Osteocyte (in vitro differentiated cells): ENCODE measurements at regions not wholly inside any gene's neighbourhood (a gene's known extent, or its start where the extent isn't known, plus 50 kb on each side); places are given as distances from the start of the nearest gene placed in this dataset.
"Not testable (repeated sequence)": the region's sequence is repeated elsewhere in the genome, so short reads cannot be mapped to it uniquely, and the experiment has no call there.

Source experiments
- DNase-seq: peaks from one replicate; pipeline ENCODE4 v3.0.0; 2021; ENCODE audit warnings: mixed read lengths; ENCODE audit not compliant: unreplicated experiment; ENCODE audit errors: extremely low spot score
- H3K27ac Mint-ChIP-seq: one replicate; pipeline ENCODE4 v1.8.0; 2021; ENCODE audit warnings: mild to moderate bottlenecking, mixed read lengths; ENCODE audit not compliant: unreplicated experiment
- H3K27me3 Mint-ChIP-seq: one replicate; pipeline ENCODE4 v1.8.0; 2021; ENCODE audit warnings: mixed read lengths; ENCODE audit not compliant: unreplicated experiment
- H3K36me3 Mint-ChIP-seq: one replicate; pipeline ENCODE4 v1.8.0; 2021; ENCODE audit warnings: mixed read lengths; ENCODE audit not compliant: unreplicated experiment
- H3K4me1 Mint-ChIP-seq: one replicate; pipeline ENCODE4 v1.8.0; 2021; ENCODE audit warnings: mixed read lengths; ENCODE audit not compliant: unreplicated experiment
- H3K4me3 Mint-ChIP-seq: one replicate; pipeline ENCODE4 v1.8.0; 2021; ENCODE audit warnings: mild to moderate bottlenecking, moderate library complexity, mixed read lengths; ENCODE audit not compliant: unreplicated experiment
- H3K9me3 Mint-ChIP-seq: one replicate; pipeline ENCODE4 v1.8.0; 2021; ENCODE audit warnings: mixed read lengths; ENCODE audit not compliant: unreplicated experiment
- CTCF ChIP-seq: fragments of 200-600 bp; sonication (generic); IDR thresholded peaks from 2 replicates; pipeline ENCODE4 v1.5.0; 2021; ENCODE audit warnings: antibody characterized with exemption, mild to moderate bottlenecking, moderate library complexity

DNA sequence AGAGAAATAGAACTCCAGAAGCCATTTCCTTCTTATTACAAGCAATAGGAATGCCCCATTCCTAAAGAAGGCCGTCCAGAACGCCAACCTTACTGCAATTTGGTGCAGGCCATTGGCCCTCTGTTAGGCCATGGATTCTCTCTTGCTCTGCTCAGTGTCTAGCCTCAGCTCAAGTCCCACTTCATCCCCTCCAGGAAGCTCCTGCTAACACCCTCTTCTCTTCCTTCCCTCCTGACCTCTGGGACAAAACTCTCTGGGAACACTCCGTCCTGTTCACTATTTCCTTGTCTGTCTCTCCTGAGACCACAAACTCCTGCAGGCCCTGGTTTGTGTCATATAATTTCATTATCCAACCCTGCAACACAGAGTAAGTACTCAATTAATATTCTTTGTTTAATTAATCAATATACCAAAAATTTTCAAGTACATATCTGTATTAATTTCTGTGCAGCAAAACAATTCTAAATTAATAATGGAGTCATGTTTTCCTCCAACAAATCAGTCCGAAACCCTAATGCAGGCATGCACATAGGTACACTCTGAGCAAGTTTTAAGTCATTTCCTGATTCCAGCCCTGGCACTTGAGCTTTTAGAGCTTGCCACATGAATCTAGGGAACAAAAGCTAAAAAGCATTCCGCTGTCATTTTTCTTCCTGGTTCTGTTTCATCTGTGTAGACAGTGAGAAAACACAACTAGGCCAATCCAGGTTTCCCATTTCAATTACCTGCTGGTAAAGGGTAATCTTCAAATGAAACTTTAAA, 245.3 kb downstream of the SETD4 start:
- H3K36me3 Mint-ChIP-seq = no peaks in the 10 kb centered on the region
- peaks cover 2% of the 10 kb centered on the region for H3K27me3 Mint-ChIP-seq
- no peak for TF ChIP-seq CTCF
- no peaks in the 10 kb centered on the region for H3K4me1 Mint-ChIP-seq
- no peak overlapping the region for H3K27ac Mint-ChIP-seq
- DNase-seq = no peak
- no peaks in the 10 kb centered on the region for H3K9me3 Mint-ChIP-seq
- H3K4me3 Mint-ChIP-seq = no peak overlapping the region

GRCh38 chr21:35812679-35813078, 247.6 kb downstream of the SETD4 start:
- Mint-ChIP-seq H3K9me3 (no peaks in the 10 kb centered on the region), H3K4me1 (no peaks in the 10 kb centered on the region), H3K27ac (no peak overlapping the region), H3K4me3 (no peak overlapping the region), H3K27me3 (peaks cover 2% of the 10 kb centered on the region), H3K36me3 (no peaks in the 10 kb centered on the region)
- no peak for TF ChIP-seq CTCF
- no peak for DNase-seq

- DNase-seq = no peak
- peaks cover 2% of the 10 kb centered on the region for H3K27me3 Mint-ChIP-seq
- H3K27ac Mint-ChIP-seq = no peak overlapping the region
- H3K4me3 Mint-ChIP-seq = no peak overlapping the region
- H3K4me1 Mint-ChIP-seq = no peaks in the 10 kb centered on the region
- H3K9me3 Mint-ChIP-seq = no peaks in the 10 kb centered on the region
- no peaks in the 10 kb centered on the region for H3K36me3 Mint-ChIP-seq
- TF ChIP-seq CTCF = no peak
These were observed 249.0 kb downstream of the SETD4 start for GRCh38 chr21:35811191-35811806.

DNA sequence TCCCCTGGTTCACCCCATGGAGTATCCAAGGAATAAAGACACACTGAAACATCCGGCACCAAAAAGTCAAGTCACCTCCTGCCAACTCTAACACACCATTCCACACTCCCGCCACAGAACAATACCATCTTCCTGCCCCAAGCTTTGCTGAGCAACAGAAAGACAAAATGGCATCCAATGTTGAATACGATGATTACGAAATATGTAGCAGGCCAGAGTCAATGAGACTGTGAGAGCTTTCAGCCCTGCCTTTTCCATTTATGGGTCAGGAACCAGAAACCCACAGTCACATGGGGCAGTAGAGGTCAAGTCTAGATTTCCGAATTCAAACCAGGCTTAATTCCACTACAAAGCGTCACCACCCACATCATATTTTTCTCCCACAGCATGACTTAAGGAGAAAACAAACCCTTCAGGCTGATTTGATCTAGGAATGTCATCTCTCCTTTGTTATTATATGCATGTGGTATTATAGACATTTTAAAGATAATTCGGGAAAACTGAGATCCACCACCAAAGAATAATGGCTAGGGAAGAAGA, 249.8 kb downstream of the SETD4 start:
- H3K36me3 Mint-ChIP-seq = no peaks in the 10 kb centered on the region
- TF ChIP-seq CTCF = no peak
- no peak for DNase-seq
- peaks cover 3% of the 10 kb centered on the region for H3K27me3 Mint-ChIP-seq
- H3K9me3 Mint-ChIP-seq = no peaks in the 10 kb centered on the region
- no peak overlapping the region for H3K4me3 Mint-ChIP-seq
- no peak overlapping the region for H3K27ac Mint-ChIP-seq
- H3K4me1 Mint-ChIP-seq = no peaks in the 10 kb centered on the region

DNA sequence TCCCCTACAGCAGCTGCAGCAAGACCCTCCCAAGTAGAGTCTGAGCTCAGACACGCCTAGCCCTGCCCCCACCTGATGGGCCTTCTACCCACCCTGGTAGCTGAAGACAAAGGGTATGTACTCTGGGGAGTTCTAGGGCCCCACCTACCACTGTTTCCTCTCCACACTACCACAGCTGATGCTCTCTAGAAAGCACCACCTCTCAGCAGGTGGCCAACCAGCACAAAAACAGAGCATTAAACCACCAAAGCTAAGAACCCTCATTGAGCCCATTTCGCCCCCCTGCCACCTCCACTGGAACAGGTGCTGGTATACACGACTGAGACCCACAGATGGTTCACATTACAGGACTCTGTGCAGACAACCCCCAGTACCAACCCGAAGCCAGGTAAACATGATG, 258.9 kb downstream of the SETD4 start:
- H3K9me3 Mint-ChIP-seq = peaks cover 8% of the 10 kb centered on the region
- H3K4me1 Mint-ChIP-seq = peaks cover 13% of the 10 kb centered on the region
- H3K27me3 Mint-ChIP-seq = peaks cover 33% of the 10 kb centered on the region
- no peak overlapping the region for H3K27ac Mint-ChIP-seq
- TF ChIP-seq CTCF = no peak
- no peak overlapping the region for H3K4me3 Mint-ChIP-seq
- no peak for DNase-seq
- peaks cover 3% of the 10 kb centered on the region for H3K36me3 Mint-ChIP-seq

GRCh38 chr21:35800796-35801385, 259.4 kb downstream of the SETD4 start:
- H3K9me3 Mint-ChIP-seq, H3K4me3 Mint-ChIP-seq, DNase-seq, H3K27ac Mint-ChIP-seq, H3K36me3 Mint-ChIP-seq: not testable (repeated sequence)
- Mint-ChIP-seq H3K27me3 (peaks cover 33% of the 10 kb centered on the region), H3K4me1 (peaks cover 14% of the 10 kb centered on the region)
